HG03139 (cell line): ENCODE measurements at regions not wholly inside any gene's neighbourhood (a gene's known extent, or its start where the extent isn't known, plus 50 kb on each side); places are given as distances from the start of the nearest gene placed in this dataset.

Source experiments
- ATAC-seq: cut with Tn5 transposase; IDR thresholded peaks from one replicate; pipeline ENCODE4 v1.9.1; 2021; ENCODE audit not compliant: unreplicated experiment

GRCh38 chr4:163858515-163858914 is 364.0 kb downstream of the TMA16 start:
- no peak for ATAC-seq

GRCh38 chr4:163863082-163863481 is 368.6 kb downstream of the TMA16 start:
- ATAC-seq, result no peak

GRCh38 chr4:163865010-163865409 is 370.5 kb downstream of the TMA16 start:
- ATAC-seq, result no peak

GRCh38 chr4:163866728-163867315 is 372.3 kb downstream of the TMA16 start:
- no peak for ATAC-seq

- no peak for ATAC-seq
Measured at GRCh38 chr4:163868445-163868844, 374.0 kb downstream of the TMA16 start.

- ATAC-seq, result no peak
Measured at GRCh38 chr4:163871078-163871477, 376.6 kb downstream of the TMA16 start.

- ATAC-seq, result no peak
Measured at GRCh38 chr4:163875327-163875726, 380.8 kb downstream of the TMA16 start.

GRCh38 chr4:163878336-163879121 is 384.0 kb downstream of the TMA16 start:
- ATAC-seq, result no peak

- ATAC-seq, result no peak
Measured at GRCh38 chr4:163892417-163892816, 397.9 kb downstream of the TMA16 start.

GRCh38 chr4:163895378-163896005 is 401.0 kb downstream of the TMA16 start:
- ATAC-seq, result no peak

GRCh38 chr4:163901319-163901718 is 406.8 kb downstream of the TMA16 start:
- ATAC-seq, result no peak

GRCh38 chr4:163902417-163902816 is 407.9 kb downstream of the TMA16 start:
- ATAC-seq, result no peak

GRCh38 chr4:163911891-163912290 is 417.4 kb downstream of the TMA16 start:
- ATAC-seq, result no peak

- no peak for ATAC-seq
Measured at GRCh38 chr4:163913571-163913970, 419.1 kb downstream of the TMA16 start.

GRCh38 chr4:163915896-163916295 is 421.4 kb downstream of the TMA16 start:
- no peak for ATAC-seq

- ATAC-seq, result no peak
Measured at GRCh38 chr4:163920426-163920825, 425.9 kb downstream of the TMA16 start.

GRCh38 chr4:163922302-163922701 is 427.8 kb downstream of the TMA16 start:
- ATAC-seq, result no peak

- no peak for ATAC-seq
Measured at GRCh38 chr4:163923092-163923491, 428.6 kb downstream of the TMA16 start.

GRCh38 chr4:163930086-163930485 is 435.6 kb downstream of the TMA16 start:
- no peak for ATAC-seq

- no peak for ATAC-seq
Measured at GRCh38 chr4:163932504-163932903, 438.0 kb downstream of the TMA16 start.

- no peak for ATAC-seq
Measured at GRCh38 chr4:163939597-163939996, 445.1 kb downstream of the TMA16 start.

- no peak for ATAC-seq
Measured at GRCh38 chr4:163941221-163941905, 446.9 kb downstream of the TMA16 start.
